ENCODE measurements at regions not wholly inside any gene's neighbourhood (a gene's known extent, or its start where the extent isn't known, plus 50 kb on each side); places are given as distances from the start of the nearest gene placed in this dataset.

DNA sequence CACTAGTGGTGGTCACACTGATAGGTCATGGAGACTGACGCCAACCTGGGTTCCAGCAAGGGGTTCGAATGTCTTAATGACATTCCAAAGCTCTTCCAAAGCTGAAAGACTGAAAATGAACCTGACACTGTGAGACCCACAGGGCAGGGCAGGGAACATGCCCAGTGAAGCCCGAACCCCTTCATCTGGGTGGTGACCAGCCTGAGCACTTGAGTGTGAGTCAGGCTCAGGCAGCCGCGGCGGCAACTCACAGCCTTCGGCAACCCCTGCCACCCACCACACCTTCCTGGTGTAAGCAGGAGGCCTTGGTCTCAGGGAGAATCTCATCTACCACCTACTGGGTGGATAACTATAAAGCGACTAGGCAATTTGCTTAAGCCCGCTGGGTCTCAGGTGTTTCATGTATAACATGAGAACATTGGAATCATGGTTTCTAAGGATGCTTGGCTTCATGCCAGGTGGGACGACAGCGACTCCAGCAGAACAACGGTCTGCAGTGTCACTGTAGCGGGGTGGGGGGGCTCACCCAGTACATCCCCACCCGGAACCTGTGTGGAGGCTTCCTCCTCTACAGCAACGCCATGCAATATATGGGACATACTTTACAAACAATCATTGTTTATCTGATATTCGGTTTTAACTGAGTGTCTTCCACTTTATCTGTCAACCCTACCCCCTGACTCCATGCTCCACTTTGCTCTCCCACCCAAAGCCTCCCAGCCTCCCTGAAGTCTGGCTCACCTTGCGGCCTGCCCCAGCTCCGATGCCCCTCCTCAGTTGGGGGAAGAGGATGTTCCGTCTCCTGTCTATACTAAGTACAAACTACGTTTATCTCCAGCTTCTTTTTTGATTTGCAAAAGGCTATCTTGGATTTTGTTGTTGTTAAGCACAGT is 125.0 kb upstream of the MEF2A start:
- no peaks in the 10 kb centered on the region for H3K9me3 ChIP-seq (ENCODE audit: control insufficient read depth, insufficient read depth, low read length)
- no peak overlapping the region for H3K9ac ChIP-seq (ENCODE audit: low read depth, low read length)

DNA sequence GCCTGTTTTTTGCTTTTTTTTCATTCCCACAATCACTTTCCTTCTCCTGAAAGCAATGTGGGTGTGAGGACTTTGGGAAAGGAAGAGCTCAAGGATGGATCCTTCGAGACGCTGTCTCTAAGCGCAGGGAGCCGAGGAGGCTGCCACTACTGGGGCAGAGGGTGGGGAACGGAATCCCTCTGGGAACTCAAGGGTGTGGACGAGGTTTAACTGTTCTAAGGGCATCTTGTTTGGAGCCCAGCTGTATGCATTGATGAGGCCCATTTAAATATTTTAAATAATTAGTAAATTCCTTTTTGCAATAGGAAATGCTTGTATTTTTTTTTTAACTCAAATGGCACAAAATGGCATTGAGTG is 124.4 kb upstream of the MEF2A start:
- no peaks in the 10 kb centered on the region for H3K36me3 ChIP-seq (ENCODE audit: control insufficient read depth, insufficient read depth, low read length)
- no peaks in the 10 kb centered on the region for H3K27me3 ChIP-seq (ENCODE audit: control insufficient read depth, insufficient read depth, low read length)
- H3K27ac ChIP-seq (ENCODE audit: low read depth, low read length) = no peak overlapping the region
- H3K4me1 ChIP-seq (ENCODE audit: control insufficient read depth, insufficient read depth, low read length) = peaks cover 14% of the 10 kb centered on the region
- H3K9ac ChIP-seq (ENCODE audit: low read depth, low read length) = no peak overlapping the region
- no peak overlapping the region for H3K4me3 ChIP-seq (ENCODE audit: low read depth, low read length)
- no peaks in the 10 kb centered on the region for H3K9me3 ChIP-seq (ENCODE audit: control insufficient read depth, insufficient read depth, low read length)

More for the DNA sequence above, 125.0 kb upstream of the MEF2A start:
- no peak overlapping the region for H3K4me3 ChIP-seq (ENCODE audit: low read depth, low read length)
- H3K36me3 ChIP-seq (ENCODE audit: control insufficient read depth, insufficient read depth, low read length) = no peaks in the 10 kb centered on the region
- no peaks in the 10 kb centered on the region for H3K27me3 ChIP-seq (ENCODE audit: control insufficient read depth, insufficient read depth, low read length)
- H3K4me1 ChIP-seq (ENCODE audit: control insufficient read depth, insufficient read depth, low read length) = peaks cover 14% of the 10 kb centered on the region
- no peak overlapping the region for H3K27ac ChIP-seq (ENCODE audit: low read depth, low read length)

DNA sequence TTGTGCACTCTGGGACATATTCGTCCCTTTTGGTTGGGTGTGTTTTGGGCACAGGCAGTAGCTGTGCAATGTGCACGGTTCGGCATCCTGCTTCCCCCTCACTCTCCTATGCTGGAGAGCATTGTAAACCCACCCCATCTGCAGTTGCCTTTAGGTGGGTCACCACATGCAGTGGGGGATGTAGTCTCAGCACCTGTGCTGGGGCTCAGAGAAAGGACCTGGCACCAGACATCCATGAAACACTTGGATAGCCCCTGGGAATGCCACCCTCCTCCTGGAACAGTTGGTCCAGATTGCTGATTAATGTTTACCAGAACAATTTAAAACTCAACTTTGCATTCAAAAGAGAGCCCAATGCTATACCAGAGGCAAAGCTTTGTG is 123.9 kb upstream of the MEF2A start:
- no peaks in the 10 kb centered on the region for H3K9me3 ChIP-seq (ENCODE audit: control insufficient read depth, insufficient read depth, low read length)
- H3K27ac ChIP-seq (ENCODE audit: low read depth, low read length) = no peak overlapping the region
- H3K9ac ChIP-seq (ENCODE audit: low read depth, low read length) = no peak overlapping the region
- H3K4me1 ChIP-seq (ENCODE audit: control insufficient read depth, insufficient read depth, low read length) = peaks cover 14% of the 10 kb centered on the region
- no peaks in the 10 kb centered on the region for H3K27me3 ChIP-seq (ENCODE audit: control insufficient read depth, insufficient read depth, low read length)
- H3K4me3 ChIP-seq (ENCODE audit: low read depth, low read length) = no peak overlapping the region
- no peaks in the 10 kb centered on the region for H3K36me3 ChIP-seq (ENCODE audit: control insufficient read depth, insufficient read depth, low read length)

DNA sequence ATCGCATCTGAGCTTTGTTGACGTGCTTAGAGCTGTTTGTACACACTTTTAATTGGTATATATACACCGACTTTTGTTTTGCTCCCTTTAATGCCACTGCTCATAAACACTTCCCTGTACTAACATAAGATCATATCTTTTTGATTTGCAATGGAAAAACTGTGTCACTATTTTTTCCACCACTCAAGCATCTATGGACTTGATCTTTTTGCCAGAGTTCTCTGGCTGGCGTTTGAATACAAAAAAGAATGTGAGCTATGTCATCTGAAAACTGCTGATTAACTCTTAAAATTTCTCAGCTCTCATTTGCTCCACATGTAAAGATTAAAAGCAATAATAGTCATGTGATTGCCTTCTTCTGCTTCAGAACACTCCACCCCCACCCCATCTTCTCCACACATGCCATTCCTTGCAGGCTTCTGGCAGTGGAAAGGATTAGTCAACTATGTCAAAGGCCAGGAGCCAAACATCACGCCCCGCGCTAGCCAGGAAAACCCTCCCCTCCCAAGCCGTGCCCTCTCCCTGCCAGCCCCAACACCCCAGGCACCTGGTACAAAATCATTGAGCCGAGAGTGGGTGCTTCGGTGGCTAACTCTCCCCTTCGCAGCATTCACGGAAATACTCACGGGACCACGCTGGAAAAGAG is 123.4 kb upstream of the MEF2A start:
- H3K27me3 ChIP-seq (ENCODE audit: control insufficient read depth, insufficient read depth, low read length) = no peaks in the 10 kb centered on the region
- H3K4me1 ChIP-seq (ENCODE audit: control insufficient read depth, insufficient read depth, low read length) = peaks cover 14% of the 10 kb centered on the region
- H3K27ac ChIP-seq (ENCODE audit: low read depth, low read length) = no peak overlapping the region
- H3K9ac ChIP-seq (ENCODE audit: low read depth, low read length) = no peak overlapping the region
- H3K36me3 ChIP-seq (ENCODE audit: control insufficient read depth, insufficient read depth, low read length) = no peaks in the 10 kb centered on the region
- no peaks in the 10 kb centered on the region for H3K9me3 ChIP-seq (ENCODE audit: control insufficient read depth, insufficient read depth, low read length)
- H3K4me3 ChIP-seq (ENCODE audit: low read depth, low read length) = no peak overlapping the region

DNA sequence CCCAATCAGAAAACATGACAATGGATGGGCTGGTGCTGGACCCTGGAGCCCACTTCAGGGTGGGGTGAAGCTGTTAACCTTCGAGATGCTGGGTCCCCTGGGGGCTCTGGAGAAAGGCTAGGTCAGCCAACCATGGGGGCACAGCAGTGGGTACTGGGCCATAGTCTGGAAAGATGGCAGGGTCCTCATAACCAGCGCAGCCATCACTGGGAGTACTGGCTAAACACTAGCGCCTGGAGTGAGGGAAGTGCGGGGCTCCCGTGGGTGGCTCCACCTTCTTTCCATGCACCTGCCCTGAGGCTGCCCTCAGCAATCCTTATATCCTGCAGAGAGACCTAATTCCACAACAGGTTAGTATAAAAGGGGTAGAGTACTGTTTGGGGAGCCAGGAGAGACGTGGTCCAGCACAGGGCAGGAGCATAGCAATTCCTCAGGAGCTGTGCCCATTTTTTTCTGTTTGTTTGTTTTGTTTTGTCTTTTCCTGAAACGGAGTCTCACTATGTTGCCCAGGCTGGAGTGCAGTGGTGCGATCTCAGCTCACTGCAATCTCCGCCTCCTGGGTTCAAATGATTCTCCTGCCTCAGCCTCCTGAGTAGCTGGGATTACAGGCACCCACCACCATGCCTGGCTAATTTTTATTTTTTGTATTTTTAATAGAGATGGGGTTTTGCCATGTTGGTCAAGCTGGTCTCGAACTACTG is 122.6 kb upstream of the MEF2A start:
- no peak overlapping the region for H3K27ac ChIP-seq (ENCODE audit: low read depth, low read length)

DNA sequence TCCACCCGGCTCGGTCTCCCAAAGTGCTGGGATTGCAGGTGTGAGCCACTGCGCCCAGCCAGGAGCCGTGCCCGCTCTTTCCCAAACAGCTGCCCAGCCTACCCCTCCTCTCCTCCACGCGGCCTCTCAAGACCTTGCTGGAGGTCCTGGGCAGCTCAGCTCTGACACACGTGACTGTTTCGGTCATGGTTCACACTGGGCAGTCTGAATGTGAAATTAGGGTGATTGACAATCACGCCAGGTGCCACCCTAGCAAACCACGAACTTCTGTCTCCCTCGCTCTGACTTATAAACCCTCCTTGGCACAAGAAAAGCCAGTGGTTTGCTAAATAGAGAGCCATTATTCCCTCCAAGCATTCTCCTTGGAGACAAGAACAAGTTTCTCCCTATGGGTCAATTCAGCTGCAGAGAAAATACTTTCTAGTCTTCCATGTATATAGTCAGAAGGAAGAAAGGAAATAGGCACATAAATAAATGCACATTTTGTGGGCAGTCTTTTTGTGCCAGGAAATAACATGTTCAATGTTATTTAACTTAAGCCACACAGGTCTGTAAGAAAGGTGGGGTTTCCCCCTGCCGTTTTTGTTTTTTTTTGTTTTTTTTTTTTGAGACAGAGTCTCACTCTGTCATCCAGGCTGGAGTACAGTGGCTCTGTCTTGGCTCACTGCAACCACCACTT is 121.9 kb upstream of the MEF2A start:
- H3K4me1 ChIP-seq (ENCODE audit: control insufficient read depth, insufficient read depth, low read length) = peaks cover 3% of the 10 kb centered on the region; the same call in 1 of the 2 replicates

More for the DNA sequence above, 122.6 kb upstream of the MEF2A start:
- no peak overlapping the region for H3K9ac ChIP-seq (ENCODE audit: low read depth, low read length)
- no peak overlapping the region for H3K4me3 ChIP-seq (ENCODE audit: low read depth, low read length)
- no peaks in the 10 kb centered on the region for H3K36me3 ChIP-seq (ENCODE audit: control insufficient read depth, insufficient read depth, low read length)
- peaks cover 10% of the 10 kb centered on the region for H3K4me1 ChIP-seq (ENCODE audit: control insufficient read depth, insufficient read depth, low read length)
- H3K9me3 ChIP-seq (ENCODE audit: control insufficient read depth, insufficient read depth, low read length) = no peaks in the 10 kb centered on the region
- H3K27me3 ChIP-seq (ENCODE audit: control insufficient read depth, insufficient read depth, low read length) = no peaks in the 10 kb centered on the region

DNA sequence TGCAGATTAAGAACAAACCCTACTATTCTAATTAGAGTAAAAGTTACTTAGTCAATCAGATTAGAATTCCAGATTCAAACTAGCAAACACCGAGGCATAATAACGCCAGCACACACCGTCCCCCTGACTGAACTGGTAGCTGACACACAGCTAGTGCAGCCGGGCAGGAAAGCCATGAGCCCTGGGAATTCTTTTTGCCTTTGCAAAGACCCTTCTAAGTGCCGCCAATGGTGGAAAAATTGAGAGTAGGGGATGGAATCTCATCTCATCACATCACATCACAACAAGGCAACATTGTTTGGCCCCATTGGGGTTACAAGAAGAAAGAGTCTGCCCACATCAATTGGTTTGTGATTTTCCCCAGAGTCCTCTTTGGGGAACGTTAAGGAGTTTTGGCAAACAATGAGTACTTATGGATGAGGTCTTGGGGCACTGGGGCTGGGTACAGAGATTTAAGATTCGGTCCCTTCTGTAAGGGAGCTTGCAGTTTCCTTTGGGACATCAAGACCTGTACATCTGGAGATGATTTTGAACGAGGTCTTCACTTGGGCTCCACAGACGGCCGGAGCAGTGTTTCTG is 120.4 kb upstream of the MEF2A start:
- Histone ChIP-seq H3K4me1 (ENCODE audit: control insufficient read depth, insufficient read depth, low read length) (no peaks in the 10 kb centered on the region; the same call in 1 of the 2 replicates), H3K36me3 (ENCODE audit: control insufficient read depth, insufficient read depth, low read length) (no peaks in the 10 kb centered on the region), H3K27ac (ENCODE audit: low read depth, low read length) (no peak overlapping the region), H3K4me3 (ENCODE audit: low read depth, low read length) (no peak overlapping the region), H3K27me3 (ENCODE audit: control insufficient read depth, insufficient read depth, low read length) (no peaks in the 10 kb centered on the region), H3K9ac (ENCODE audit: low read depth, low read length) (no peak overlapping the region), H3K9me3 (ENCODE audit: control insufficient read depth, insufficient read depth, low read length) (no peaks in the 10 kb centered on the region)

More for the DNA sequence above, 121.9 kb upstream of the MEF2A start:
- Histone ChIP-seq H3K36me3 (ENCODE audit: control insufficient read depth, insufficient read depth, low read length) (no peaks in the 10 kb centered on the region), H3K27ac (ENCODE audit: low read depth, low read length) (no peak overlapping the region), H3K27me3 (ENCODE audit: control insufficient read depth, insufficient read depth, low read length) (no peaks in the 10 kb centered on the region), H3K9ac (ENCODE audit: low read depth, low read length) (no peak overlapping the region), H3K9me3 (ENCODE audit: control insufficient read depth, insufficient read depth, low read length) (no peaks in the 10 kb centered on the region), H3K4me3 (ENCODE audit: low read depth, low read length) (no peak overlapping the region)

DNA sequence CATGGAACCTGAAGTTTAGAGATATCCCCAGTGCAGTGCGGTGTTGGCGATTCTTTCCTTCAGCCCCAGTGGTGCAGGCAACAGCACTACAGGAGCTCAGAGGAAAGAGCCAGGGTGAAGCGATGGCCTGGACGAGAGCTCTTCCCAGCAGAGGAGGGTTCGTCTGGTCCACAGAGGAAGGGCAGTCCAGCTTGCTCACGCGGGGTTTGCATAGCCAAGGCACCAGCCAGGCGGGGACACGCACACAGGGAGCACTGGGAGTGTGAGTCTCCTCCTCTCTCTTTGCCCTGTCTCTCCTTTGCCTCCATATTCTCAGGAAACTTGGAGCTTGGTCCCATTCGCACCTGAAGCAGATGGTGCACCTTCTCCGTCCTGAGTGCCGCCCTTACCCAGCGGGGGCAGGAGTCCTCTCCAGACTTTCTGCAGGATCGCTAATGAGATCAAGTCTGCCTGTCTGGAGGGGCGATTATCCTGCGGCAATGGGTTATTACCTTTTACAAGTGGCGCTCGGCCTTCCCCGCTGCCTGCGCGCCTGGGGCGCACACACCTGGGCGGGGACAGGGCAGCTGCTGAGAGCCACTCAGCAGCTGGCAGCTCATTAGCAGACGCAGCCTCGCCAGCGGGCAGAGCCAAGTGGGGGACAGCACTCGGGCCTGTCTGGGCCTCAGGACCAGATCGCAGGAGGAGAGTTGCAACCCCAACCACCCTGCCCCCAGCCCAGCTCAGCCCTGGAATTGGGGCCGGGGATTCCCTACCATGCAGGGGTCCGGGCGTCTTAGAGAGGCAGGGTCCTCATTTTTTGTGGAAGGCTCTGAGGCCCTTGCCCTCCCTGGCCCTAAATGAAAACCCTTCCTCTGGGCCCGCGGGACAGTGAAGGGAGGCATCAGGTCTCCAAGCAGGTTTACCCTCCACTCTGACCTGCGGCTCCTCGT is 119.0 kb upstream of the MEF2A start:
- H3K9ac ChIP-seq (ENCODE audit: low read depth, low read length) = no peak overlapping the region
- no peak overlapping the region for H3K4me3 ChIP-seq (ENCODE audit: low read depth, low read length)
- no peak overlapping the region for H3K27ac ChIP-seq (ENCODE audit: low read depth, low read length)
- H3K27me3 ChIP-seq (ENCODE audit: control insufficient read depth, insufficient read depth, low read length) = no peaks in the 10 kb centered on the region
- H3K9me3 ChIP-seq (ENCODE audit: control insufficient read depth, insufficient read depth, low read length) = no peaks in the 10 kb centered on the region
- no peaks in the 10 kb centered on the region for H3K36me3 ChIP-seq (ENCODE audit: control insufficient read depth, insufficient read depth, low read length)
- no peaks in the 10 kb centered on the region; the same call in 1 of the 2 replicates for H3K4me1 ChIP-seq (ENCODE audit: control insufficient read depth, insufficient read depth, low read length)

DNA sequence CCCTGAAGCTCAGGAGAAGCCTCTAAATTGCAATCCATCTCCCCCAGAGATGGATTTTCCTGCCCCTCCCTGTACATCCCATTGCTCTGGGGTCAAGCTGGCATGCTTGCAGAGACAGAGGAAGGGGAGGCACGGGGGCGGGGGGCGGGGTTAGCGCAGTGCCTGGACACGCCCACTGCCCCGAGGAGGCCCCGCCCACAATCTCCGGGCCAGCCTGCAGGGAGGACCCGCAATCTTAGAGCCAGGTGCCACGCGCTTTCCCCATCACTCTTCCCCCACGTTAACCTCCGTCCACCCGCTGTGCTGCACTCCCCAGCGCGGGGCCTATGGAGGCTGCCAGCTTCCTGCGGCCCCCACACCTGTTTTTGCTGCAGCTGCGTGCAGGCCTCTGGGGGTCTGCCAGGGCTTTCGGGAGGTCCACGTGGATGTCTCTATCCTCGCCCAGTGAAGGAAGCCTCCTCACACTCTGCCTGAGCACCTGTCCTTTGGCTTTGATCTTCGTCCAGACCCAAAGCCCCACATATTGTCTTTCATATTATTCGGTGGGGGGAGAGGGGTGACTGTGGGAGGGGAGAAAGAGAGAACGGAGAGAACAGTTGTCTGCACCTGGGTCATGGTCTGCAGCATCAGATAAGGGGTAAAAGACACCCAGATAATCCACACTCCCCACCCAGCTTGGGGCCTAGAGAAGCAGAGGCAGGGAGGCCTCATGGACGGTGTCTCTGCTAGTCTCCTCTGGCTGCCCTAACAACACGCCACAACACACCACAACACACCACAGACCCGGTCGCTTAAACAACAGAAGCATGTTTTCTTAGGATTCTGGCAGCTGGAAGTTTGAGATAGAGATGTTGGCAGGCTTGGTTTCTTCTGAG is 118.0 kb upstream of the MEF2A start:
- Histone ChIP-seq H3K4me3 (ENCODE audit: low read depth, low read length) (no peak overlapping the region), H3K27ac (ENCODE audit: low read depth, low read length) (no peak overlapping the region), H3K9me3 (ENCODE audit: control insufficient read depth, insufficient read depth, low read length) (no peaks in the 10 kb centered on the region), H3K27me3 (ENCODE audit: control insufficient read depth, insufficient read depth, low read length) (no peaks in the 10 kb centered on the region), H3K9ac (ENCODE audit: low read depth, low read length) (no peak overlapping the region), H3K36me3 (ENCODE audit: control insufficient read depth, insufficient read depth, low read length) (no peaks in the 10 kb centered on the region), H3K4me1 (ENCODE audit: control insufficient read depth, insufficient read depth, low read length) (no peaks in the 10 kb centered on the region; the same call in 1 of the 2 replicates)

All from HUES48 (cell line).